HG02678 (cell line): ENCODE measurements at regions not wholly inside any gene's neighbourhood (a gene's known extent, or its start where the extent isn't known, plus 50 kb on each side); places are given as distances from the start of the nearest gene placed in this dataset.
A peak's percentile ranks its signal among the peaks of the same experiment; 100 is the strongest.

ENCODE experiments used
- ATAC-seq: cut with Tn5 transposase; IDR thresholded peaks from one replicate; pipeline ENCODE4 v1.9.1; 2021; ENCODE audit warnings: mild to moderate bottlenecking, moderate library complexity; ENCODE audit not compliant: unreplicated experiment

DNA sequence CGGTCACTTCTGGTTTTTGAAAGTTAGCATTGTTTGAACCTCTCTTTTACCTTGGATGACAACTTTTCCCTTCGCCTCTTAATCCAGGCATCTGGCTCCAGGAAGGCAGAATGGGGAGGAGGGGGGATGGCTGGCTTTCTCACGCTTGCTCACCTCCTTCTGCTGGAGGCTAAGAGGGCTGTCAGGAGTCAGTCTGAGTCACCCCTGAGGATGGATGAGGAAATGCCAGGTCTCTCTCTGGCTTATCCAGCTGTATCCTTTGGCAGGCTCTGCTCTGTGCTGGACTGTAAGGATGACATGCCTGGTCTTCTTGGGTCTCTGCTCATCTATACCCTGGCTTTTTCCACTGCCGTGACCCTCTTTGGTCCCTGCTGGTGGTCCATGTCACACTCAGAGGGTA is 142.9 kb upstream of the GYPC start:
- no peak for ATAC-seq

DNA sequence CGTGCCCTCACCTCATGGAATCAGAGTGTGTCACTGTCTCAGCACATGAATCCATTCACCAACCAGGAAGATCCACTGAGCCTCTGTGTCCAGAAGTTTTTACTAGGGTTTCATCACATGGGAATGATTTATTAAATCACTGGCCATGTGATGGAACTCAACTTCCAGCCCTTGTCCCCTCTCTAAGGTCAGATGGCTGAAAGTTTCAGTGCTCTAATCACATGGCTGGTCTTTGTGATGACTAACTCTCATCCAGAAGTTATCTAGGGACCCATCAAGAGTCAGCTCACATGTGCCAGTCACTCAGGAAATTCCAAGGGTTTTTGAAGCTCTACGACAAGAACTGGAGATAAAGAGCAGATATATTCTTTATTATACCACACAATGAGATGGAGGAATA is 140.5 kb upstream of the GYPC start:
- ATAC-seq, result no peak

DNA sequence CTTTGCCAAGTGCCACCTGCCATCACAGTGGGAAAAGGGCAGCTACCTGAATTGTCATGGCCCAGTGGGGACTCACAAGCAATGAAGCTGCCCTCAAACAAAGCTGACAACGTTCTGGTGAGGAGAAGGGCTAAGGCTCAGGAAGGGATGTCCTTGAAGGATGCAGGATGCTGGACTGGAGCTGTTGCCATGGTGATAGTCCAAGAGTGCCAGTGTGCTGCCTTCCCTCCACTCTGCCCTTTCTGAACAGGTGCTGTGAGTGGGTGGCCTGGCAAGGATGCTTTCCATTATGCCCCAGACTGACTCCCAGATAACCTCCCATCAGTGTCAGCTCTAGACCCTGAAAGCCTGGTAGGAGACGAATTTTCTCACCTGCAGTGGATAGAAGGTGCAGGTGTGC is 137.8 kb upstream of the GYPC start:
- no peak for ATAC-seq

DNA sequence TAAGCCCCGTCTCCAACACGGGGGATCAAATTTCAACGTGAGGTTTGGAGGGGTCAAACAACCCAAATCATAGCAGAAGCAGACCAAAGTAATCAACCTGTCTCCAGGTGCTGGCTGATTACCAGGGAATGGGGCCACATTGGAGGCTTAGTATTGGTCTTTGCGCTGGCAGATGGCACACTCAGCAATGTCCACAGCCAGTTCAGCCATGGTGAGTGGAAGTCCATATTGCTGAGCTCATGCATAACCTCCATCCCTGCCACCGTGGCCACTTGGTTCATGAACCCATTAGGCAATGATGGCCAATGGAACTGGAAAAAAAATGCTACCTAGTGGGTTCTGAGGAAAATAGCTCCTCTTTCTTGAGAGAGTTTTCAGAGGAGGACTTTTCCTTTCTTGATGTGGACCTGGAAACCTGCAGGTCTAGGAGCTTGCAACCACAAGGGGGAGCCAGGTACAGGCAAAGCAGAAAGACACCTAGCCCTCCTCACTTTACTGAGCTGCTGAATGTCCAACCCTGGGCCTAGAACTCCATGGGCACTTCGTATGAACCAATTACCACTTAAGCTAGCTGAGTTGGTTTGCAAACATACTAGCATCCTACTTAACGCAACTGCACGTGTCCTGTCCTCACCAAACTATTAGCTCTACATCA is 128.0 kb upstream of the GYPC start:
- ATAC-seq, result peak; percentile 90

DNA sequence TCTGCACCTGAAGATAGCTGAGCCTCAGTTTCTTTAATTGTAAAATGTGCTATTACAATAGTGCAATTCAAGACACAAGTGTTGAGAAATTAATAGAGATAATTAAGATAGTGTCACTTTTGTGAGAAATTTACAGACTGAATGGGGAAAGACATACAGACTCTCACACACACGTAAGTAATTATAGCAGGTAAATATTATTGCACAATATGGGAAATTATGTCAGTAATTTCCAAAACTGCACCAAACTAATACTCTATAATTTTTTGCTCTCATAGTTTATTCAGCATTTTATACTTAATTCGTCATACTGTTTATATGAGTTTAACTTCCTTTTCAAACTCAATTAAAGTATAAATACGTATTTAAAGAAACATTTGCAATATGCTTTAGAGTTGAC is 124.9 kb upstream of the GYPC start:
- no peak for ATAC-seq

DNA sequence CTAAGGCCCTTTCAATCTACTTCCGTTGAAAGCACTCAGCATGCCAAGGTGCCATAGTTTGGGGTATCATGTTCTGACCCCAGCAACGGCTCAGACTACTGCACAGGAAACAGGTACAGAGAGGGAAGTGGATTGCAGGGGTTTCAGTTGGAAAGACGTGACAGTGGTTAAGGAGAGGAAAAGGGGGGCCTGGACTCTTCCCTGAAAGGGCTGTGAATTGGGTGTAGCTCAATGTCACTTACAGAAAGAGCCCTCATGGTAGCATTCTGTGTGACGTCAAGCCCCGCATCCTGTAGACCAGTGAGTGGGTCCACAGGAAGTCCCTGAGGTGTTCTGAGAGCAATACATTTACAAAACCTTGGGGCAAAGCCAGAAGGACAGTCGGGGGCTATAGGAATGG is 121.5 kb upstream of the GYPC start:
- ATAC-seq, result no peak

DNA sequence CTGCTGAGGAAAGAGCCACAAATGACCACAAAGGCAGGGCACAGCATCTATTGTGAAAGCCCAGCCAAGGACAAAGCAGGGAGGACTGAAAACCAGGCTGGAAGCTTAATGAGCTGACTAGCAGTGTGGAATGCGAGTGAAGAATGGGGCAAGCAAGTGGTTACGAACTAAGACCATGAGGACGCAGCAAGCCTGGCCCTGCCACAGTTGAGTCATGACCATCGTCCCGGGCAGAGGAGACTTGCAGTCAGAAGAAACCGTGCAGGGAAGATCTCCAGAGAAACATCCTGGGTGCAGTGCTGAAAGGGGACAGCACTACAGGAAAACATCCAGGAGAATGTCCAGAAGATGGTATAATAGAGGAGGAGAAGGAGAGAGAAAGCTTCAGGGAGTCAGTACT is 120.5 kb upstream of the GYPC start:
- no peak for ATAC-seq

DNA sequence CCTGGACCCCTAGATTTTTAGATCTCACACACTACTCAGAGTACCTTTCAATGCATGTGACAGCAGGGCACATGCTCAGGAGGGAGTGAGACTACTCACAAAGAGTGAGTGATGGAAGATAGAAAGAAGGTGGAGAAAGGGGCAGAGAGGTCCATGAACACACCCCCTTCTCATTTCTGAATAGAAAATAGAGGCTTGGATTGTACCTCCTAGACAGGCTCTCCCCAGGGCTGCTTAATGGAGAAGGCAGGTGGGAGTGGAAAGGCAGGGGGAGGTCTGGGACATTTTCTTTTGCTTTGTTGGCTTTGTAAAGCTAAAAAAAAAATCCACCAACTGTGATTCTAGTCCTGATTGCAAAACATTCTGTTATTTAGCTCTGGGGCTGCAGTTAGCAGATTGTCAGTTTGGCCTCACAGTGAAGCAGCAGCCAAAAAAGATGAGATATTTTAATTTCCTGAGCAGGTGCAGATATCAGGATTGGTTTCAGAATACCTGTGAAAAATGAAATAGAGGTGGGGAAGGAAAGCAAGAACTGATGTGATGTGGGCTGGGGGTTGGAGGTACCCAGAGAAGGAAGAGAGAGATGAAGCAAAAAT is 119.3 kb upstream of the GYPC start:
- no peak for ATAC-seq

DNA sequence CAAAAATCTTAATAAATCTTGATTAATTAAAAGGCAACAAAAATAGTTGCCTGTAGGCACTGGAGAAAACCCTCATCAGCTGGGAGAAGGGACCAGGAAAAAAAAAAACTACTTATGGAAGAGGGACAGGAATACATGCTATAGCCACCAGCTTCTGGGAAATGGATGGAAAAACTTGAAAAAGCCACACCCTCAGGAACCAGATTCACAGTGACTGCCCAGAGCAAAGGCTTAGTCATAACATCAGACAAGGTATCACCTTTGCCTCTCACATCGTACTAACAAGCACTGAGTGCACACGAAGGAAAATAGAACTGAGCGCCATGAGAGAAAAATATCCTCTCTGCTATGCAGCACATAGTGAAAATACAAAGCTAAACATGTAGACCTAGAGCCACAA is 116.9 kb upstream of the GYPC start:
- no peak for ATAC-seq

DNA sequence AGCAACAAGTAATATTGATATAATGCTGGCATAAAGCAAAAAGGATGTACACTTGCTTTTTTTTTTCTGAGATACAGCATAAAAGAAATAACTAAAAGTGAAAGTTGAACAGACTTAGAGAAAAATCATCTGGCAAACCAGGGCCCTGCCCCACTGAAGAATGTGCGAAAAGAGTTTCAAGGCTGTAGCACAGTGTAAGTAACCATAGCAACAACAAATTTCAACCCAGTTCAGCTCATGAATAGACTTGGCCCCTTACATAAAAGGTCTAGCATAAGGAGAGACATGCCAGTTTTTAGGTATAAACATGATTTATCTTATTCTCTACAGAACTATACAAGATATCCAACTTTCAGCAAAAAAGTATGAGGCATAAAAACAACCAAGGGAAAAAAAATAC is 113.7 kb upstream of the GYPC start:
- ATAC-seq, result no peak

DNA sequence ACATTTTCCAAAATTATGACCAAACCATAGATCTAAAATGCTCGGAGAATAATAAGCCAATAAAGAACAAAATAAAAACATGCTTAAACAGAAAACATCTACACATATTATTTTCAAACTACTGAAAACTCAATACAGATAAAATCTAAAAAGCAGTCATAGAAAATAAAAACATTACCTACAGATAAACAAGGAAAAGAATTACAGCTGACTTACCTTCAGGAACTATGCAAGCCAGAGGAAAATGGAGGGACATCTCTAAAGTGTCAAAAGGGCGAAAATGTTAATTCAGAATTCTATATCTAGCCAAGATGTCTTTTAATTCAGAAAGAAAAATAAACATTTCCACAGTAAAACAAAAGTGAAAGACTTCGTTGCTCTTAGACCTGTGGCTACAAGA is 112.9 kb upstream of the GYPC start:
- ATAC-seq, result no peak

DNA sequence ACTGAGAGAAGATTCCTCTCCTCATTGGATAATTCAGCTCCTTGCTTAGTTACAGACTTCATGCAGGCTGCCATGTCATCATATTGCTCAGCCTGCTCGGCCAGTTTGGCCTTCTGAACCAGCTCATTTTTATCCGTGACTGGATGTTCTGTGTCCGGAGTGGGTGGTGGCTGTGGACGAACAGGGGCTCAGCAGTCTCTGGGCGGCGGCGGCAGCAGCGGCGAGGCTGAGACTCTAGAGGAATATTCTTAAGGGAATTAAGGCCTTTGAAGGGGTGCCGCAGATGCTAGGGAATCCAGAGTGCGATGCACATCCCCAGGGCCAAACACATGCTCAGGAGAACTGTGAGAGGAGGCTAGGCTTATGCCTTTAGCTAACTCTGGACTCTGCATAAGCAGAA is 97.9 kb upstream of the GYPC start:
- ATAC-seq, result no peak

DNA sequence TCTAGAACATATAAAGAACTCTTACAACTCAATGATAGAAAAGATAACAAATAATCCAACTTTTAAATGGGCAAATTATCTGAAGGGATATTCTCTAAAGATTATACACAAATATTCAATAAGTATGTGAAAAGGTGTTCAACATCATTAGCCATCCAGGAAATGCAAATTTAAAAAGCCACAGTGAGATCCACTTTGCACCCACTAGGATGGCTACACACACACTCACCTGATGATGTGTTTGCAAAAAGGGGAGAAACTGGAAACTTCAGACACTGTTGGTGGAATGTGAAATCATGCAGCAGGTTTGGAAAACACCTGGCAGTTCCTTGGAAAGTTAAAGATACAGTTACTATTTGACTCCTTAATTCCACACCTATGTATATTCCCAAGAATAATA is 87.2 kb upstream of the GYPC start:
- no peak for ATAC-seq

DNA sequence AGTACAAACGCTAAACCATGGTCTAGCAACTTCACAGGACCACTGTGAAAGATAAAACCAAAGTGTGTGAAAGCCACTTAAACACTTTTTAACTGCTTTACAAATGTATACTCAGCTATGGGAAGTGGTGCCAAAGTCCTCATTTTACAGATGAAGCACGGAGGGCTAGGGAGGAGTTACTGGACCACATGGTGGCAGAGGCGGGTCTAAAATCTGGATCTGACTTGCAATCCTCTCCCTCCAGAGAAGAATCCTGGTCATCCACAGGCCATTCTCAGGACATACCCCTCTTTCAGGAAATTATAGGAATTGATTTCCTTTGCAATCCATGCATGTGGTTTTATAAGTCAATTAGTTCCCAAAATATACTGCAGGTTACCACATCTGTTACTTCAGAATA is 84.6 kb upstream of the GYPC start:
- ATAC-seq, result no peak

DNA sequence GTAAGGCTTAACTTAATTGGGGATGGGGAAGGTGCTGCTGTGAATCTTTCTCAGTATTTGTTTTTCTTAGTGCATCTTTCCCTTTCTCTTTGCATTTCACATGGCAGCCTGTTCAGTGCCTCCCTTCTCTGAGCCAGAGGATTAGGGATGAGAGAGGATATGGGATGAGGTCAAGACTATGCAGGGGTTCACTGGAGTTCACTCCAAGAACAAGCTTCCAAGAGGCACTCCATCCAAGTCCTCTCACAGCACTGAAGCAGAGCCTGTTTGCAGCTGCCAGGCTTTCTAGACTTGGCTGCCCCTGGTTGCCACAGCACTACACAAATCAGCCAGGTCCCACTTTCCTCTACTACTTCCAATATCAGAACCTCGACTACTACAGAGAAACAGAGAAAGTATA is 80.3 kb upstream of the GYPC start:
- ATAC-seq, result no peak

DNA sequence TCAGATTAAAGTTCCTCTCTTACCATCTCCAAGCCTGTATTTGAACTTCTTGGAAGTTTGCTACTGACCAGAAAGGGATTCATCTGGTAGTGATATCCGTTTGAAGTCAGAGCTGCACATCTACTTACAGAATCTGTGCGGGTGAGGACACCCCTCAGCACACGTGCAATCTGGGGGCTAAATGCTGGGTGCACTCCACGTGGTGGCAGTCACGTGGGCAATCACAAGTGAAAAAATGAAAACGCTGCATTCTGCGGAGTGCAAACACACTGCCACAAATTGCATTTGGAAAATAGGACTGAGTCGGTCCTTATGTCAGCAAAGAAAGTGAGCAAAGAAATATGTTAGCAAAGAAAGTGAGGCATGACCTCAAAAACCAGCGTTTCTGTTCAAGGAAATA is 76.1 kb upstream of the GYPC start:
- no peak for ATAC-seq

DNA sequence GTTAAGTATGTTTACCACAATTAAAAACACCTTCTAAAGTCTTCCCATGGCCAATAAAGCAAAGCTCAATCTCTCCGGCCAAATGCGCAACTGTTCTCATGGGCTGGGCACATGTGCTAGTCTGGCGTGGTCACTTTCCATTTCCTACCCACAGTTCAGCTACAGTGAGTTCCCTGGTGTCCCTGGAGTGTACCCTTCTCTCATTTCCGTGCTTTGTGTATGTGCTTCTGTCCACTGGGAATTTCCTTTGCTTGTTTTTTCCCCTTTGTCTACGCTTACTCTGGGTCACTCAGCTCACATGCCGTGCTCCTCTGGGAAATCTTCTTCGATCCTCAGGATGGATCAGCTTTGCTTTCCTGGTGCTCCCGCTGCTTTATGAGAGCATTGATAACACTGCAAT is 69.6 kb upstream of the GYPC start:
- no peak for ATAC-seq

DNA sequence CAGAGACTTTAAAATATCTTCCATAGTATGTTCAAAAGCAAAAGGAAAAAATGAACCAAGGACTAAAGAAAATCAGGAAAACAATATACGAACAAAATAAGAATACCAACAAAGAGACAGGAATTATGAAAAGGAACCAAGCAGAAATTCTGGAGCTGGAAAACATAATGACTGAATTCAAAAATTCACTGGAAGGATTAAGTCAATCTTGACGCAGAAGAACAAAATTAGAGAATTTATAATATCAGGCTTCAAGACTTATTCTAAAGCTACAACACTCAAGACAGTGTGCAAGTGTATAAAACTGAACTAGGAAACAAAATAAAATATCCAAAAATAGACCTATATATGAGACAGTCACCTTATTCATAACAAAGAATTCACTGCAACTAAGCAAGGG is 56.9 kb upstream of the GYPC start:
- no peak for ATAC-seq

DNA sequence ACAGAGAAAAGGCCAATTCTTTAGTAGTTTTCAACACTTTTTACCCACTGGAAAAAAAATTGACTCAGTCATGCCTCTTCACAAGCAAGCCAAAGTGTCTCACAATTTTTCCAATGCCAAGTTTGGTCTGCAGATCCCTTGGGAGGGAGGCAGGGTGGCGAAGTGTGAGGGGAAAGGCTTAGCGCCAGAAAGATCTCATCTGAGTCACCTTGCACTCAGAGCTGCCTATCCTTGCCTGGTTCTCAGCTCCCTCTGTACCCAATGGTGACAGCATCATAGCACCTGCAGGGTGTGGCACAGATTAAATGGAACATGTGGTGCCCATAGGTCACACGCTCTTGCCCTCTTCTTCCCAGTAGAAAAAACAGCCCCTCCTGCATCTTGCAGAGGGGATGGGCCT is 55.2 kb upstream of the GYPC start:
- ATAC-seq, result no peak

DNA sequence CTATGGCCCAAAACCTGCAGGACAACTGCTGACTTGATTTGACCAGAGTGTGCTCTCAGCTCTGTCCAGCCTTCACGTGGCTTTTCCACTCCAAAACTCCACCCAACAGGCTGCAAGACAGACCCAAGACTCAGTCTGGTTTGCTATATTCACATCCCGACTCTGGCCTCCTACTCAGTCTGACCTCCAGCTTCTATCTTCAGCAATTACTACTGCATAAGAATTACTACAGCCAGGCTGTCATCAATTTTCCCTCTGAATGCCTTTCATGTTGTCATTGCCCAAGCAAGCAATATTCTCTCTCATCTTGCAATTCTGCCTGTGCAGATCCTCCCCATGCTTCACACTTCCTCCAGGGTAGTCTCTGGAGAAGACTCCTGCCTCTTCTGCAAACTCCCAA is 53.6 kb upstream of the GYPC start:
- no peak for ATAC-seq
